IMR-90 (cell line): ENCODE measurements at regions not wholly inside any gene's neighbourhood (a gene's known extent, or its start where the extent isn't known, plus 50 kb on each side); places are given as distances from the start of the nearest gene placed in this dataset.

Experiments used
- CTCF ChIP-seq: conservative IDR thresholded peaks from 2 replicates; pipeline ENCODE4 v1.5.1; 2012; ENCODE audit warnings: mild to moderate bottlenecking, low read depth, low read length, improper control_type of control experiment
- MAZ ChIP-seq: IDR thresholded peaks from 2 replicates; pipeline ENCODE4 v1.6.1; 2012; ENCODE audit warnings: low read depth, mild to moderate bottlenecking, low read length, improper control_type of control experiment, moderate library complexity, borderline replicate concordance

DNA sequence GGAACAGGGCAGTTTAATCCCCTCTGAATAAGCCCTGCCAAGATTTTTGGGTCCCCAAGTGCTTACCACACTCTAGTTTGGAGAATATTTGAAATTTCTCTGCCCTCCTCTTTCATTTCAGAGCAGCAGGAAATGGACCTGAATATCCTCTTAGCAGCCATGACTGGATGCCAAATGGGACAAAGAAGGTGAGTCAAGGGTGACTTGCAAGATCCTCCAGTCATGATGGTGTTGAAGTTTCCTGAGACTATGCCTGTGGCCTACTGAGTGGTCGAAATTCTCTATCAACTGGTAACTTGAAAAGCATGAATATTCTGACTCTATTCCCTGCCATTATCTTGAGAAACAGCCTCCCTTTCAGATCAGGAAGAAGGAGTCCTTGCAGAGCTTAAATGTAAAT is 1674.7 kb upstream of the SEL1L start:
- TF ChIP-seq CTCF (no peak), MAZ (no peak)
